Muscle of arm (tissue), 1 donor: ENCODE measurements at regions not wholly inside any gene's neighbourhood (a gene's known extent, or its start where the extent isn't known, plus 50 kb on each side); places are given as distances from the start of the nearest gene placed in this dataset.
"Not testable (repeated sequence)": the region's sequence is repeated elsewhere in the genome, so short reads cannot be mapped to it uniquely, and the experiment has no call there.

Experiments
- DNase-seq: peaks from one replicate; pipeline ENCODE4 v3.0.0-alpha.2; 2013

- DNase-seq, result no peak
Measured at GRCh38 chr22:41023299-41023623, 69.1 kb upstream of the EP300 start.

- DNase-seq, result no peak
Measured at GRCh38 chr22:41028841-41029240, 63.6 kb upstream of the EP300 start.

- DNase-seq, result no peak
Measured at GRCh38 chr22:41030891-41031290, 61.5 kb upstream of the EP300 start.

- no peak for DNase-seq
Measured at GRCh38 chr22:41034706-41035105, 57.7 kb upstream of the EP300 start.

GRCh38 chr22:41036924-41037323, 55.5 kb upstream of the EP300 start:
- no peak for DNase-seq

DNA sequence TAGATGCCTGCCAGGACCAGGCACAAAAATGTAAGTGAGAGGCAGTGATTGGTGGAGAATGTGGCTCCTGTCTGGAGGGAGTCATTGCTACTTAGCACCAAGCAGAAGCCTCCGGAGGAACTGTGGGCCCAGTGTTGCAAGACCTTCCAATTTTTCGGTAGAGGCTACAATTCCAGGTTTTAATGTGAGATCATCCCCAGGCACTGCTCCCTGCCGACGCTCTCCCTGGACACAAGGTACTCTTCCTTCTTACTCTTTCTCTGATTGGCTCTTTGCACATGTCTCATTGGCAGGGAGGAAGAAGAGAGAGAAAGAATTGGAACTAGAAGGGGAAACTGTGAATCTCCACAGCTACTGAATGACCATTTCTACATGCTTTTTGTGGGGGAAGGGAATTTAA, 53.7 kb upstream of the EP300 start:
- DNase-seq, result peak; percentile 18

DNA sequence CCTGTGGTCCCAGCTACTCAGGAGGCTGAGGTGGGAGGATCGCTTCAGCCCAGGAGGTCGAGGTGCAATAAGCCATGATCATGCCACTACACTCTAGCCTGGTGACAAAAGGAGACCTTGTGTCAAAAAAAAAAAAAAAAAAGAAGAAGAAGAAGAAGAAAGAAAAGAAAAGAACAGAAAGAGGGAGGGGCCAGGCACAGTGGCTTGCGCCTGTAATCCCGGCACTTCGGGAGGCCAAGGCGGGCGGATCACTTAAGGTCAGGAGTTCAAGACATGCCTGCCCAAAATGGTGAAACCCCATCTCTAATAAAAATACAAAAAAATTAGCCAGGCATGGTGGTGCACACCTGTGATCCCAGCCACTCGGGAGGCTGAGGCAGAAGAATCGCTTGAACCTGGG, 52.8 kb upstream of the EP300 start:
- not testable (repeated sequence) for DNase-seq

- no peak for DNase-seq
Measured at GRCh38 chr22:41040483-41040882, 51.9 kb upstream of the EP300 start.

DNA sequence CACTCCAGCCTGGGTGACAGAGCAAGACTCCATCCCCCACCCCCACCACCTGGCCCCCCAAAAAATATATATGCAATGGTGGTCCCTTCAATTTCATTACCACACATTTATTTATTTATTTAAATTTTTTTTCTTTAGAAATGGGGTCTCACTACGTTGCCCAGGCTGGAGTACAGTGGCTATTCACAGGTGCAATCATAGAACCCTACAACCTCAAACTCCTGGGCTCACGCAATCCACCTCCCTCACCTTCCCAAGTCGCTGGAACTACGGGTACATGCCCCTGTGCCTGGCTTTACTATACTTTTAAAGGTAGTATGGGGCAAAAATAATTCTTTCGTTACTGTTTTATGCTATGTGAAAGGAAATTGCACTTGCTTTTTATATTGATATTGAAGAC, 50.9 kb upstream of the EP300 start:
- no peak for DNase-seq
